NT2/D1 (cell line): ENCODE measurements at regions not wholly inside any gene's neighbourhood (a gene's known extent, or its start where the extent isn't known, plus 50 kb on each side); places are given as distances from the start of the nearest gene placed in this dataset.

Source experiments
- DNase-seq: peaks from one replicate; pipeline ENCODE4 v3.0.0-alpha.2; 2011; ENCODE audit warnings: low read depth, low spot score
- H3K27me3 ChIP-seq: 2 replicates; pipeline ENCODE4 v1.6.0; 2011; ENCODE audit warnings: mild to moderate bottlenecking; ENCODE audit not compliant: insufficient read length, insufficient read depth
- H3K36me3 ChIP-seq: 2 replicates; pipeline ENCODE4 v1.6.1; 2011; ENCODE audit warnings: mild to moderate bottlenecking, low read length, mixed read lengths; ENCODE audit not compliant: insufficient read depth, insufficient read length
- H3K4me1 ChIP-seq: 2 replicates; pipeline ENCODE4 v1.5.1; 2011; ENCODE audit not compliant: insufficient read depth, insufficient read length
- H3K4me3 ChIP-seq: 2 replicates; pipeline ENCODE4 v1.5.1; 2011; ENCODE audit warnings: low read depth; ENCODE audit not compliant: insufficient read length
- H3K9ac ChIP-seq: 2 replicates; pipeline ENCODE4 v1.6.0; 2011; ENCODE audit warnings: low read depth; ENCODE audit not compliant: insufficient read length
- H3K9me3 ChIP-seq: 2 replicates; pipeline ENCODE4 v1.5.1; 2011; ENCODE audit warnings: mild to moderate bottlenecking, low read length; ENCODE audit not compliant: insufficient read depth
- SUZ12 ChIP-seq: IDR thresholded peaks from 2 replicates; pipeline ENCODE4 v1.6.1; 2011; ENCODE audit not compliant: insufficient read length, insufficient read depth; ENCODE audit errors: extremely low read depth
- YY1 ChIP-seq: IDR thresholded peaks from 2 replicates; pipeline ENCODE4 v1.6.1; 2011; ENCODE audit not compliant: insufficient read length, insufficient read depth
- ZNF274 ChIP-seq: IDR thresholded peaks from 2 replicates; pipeline ENCODE4 v1.6.1; 2011; ENCODE audit warnings: mild to moderate bottlenecking, low read depth, low read length

DNA sequence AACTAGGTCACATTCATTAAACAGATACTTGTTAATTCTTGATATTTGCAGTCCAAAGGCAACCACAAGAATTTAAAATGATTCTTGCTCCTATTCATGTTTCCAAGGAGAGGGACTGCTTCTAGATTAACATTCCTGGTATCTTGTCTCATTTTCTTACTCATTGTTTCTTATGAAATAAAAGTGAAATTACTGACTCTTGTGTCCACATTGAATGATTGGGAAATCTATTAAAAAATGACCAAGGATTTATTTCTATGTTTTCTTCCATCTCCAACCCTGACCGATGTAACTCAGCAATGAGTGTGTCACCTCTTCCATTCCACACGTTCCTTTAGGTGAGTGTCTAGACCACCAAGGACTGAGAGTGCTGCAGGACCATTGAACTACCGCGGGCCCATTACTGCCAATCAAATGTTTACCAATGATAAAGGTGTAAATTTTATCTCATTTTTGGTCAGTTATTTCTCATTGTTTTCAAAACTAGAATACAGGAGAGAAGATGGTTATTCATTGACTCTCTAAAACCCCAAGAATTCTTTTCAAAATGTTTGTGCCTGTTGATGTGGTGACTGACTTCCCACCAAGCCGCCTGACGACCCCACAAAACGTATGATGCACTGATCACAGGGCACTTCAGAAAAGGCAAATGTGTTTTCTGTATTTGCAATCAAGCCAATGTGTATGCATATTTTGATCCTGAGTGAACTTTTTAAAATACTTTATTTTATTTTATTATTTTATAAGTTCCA lies 414.6 kb upstream of the PTBP2 start:
- Histone ChIP-seq H3K4me3 (no peak overlapping the region), H3K9me3 (no peaks in the 10 kb centered on the region), H3K4me1 (no peaks in the 10 kb centered on the region), H3K9ac (no peak overlapping the region), H3K27me3 (no peaks in the 10 kb centered on the region), H3K36me3 (no peaks in the 10 kb centered on the region)
- no peak for DNase-seq
- TF ChIP-seq SUZ12: no peak
- no peak for TF ChIP-seq YY1

DNA sequence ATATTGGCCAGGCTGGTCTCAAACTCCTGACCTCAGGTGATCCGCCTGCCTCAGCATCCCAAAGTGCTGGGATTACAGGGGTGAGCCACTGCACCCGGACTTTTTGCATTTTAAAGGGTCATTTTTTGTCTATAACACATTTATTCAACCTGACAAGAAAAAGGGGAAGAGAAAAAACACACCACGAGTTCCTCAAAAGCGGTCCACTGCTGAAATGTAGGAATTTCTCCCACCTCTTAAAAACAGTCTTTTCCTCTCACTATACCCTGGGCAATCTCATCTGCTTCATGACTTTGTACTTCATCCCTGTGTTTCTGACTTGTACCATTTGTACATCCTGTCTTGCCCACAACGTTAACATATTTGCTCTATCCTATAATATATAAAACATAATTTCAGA lies 413.3 kb upstream of the PTBP2 start:
- no peak for TF ChIP-seq YY1
- TF ChIP-seq ZNF274: no peak
- no peak for TF ChIP-seq SUZ12
- Histone ChIP-seq H3K4me3 (no peak overlapping the region), H3K9ac (no peak overlapping the region), H3K4me1 (no peaks in the 10 kb centered on the region), H3K27me3 (no peaks in the 10 kb centered on the region), H3K36me3 (no peaks in the 10 kb centered on the region), H3K9me3 (no peaks in the 10 kb centered on the region)
- DNase-seq: no peak

DNA sequence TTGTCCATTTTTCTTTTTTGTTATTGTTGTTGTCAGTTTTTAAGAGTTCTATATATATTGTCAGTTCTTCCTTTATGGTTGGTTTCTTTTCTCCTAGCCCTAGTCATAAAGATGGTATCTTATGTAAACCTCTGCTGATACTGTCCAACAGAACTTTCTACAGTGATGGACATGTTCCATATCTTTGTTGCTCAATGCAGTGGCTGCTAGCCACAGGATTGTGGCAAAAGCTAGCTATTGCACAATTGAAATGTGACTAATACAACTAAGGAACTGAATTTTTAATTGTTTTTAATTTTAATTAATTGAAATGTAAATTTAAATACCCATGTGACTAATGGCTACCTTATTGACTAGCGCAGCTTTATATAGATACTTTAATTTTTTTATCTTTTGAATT lies 411.8 kb upstream of the PTBP2 start:
- Histone ChIP-seq H3K9ac (no peak overlapping the region), H3K27me3 (no peaks in the 10 kb centered on the region), H3K36me3 (no peaks in the 10 kb centered on the region), H3K9me3 (no peaks in the 10 kb centered on the region), H3K4me1 (no peaks in the 10 kb centered on the region), H3K4me3 (no peak overlapping the region)
- DNase-seq: no peak
- no peak for TF ChIP-seq SUZ12

DNA sequence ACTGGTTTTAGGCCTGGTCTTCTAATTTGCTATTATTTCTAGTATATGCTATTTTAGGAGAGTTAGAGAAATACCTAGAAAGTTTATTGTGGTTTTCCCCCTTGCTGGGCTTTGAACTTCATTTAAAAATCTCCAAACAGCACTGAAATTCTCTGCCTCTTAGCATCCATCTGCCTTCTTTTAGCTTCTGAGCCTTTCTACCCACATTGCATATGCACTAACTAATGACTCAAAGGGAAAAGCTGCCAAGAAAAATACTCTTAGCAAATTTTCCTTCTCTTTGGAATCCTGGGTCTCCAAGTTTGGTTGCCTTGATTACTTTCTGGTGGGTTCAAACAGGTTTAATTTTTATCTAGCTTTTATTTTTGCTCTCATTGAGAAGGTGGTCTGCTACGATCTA lies 408.4 kb upstream of the PTBP2 start:
- H3K27me3 ChIP-seq: no peaks in the 10 kb centered on the region
- H3K9ac ChIP-seq: no peak overlapping the region
- H3K36me3 ChIP-seq: no peaks in the 10 kb centered on the region
- no peak for DNase-seq
- no peaks in the 10 kb centered on the region for H3K4me1 ChIP-seq
- H3K4me3 ChIP-seq: no peak overlapping the region
- no peak for TF ChIP-seq YY1
- no peaks in the 10 kb centered on the region for H3K9me3 ChIP-seq

DNA sequence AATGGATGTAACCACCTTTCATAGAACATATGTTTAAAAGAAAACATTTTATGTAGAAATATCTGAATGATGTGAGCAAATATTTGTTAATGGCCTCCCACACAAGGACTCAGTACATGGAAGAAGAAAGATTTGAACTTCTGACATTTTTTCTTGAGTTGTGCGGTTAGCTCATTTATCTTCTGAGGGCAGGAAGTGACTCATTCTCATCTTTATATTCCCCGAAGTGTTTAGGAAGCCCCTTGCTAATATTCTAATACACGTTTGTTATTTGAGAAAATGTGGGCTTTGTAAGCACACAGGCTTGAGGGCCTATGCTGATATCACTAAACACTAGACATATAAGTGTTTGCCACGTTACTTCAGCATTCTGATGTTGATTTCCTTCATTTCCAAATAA lies 392.5 kb upstream of the PTBP2 start:
- H3K36me3 ChIP-seq: no peaks in the 10 kb centered on the region
- H3K4me3 ChIP-seq: no peak overlapping the region
- no peak overlapping the region for H3K9ac ChIP-seq
- no peak for DNase-seq
- no peaks in the 10 kb centered on the region for H3K4me1 ChIP-seq
- H3K27me3 ChIP-seq: no peaks in the 10 kb centered on the region
- no peaks in the 10 kb centered on the region for H3K9me3 ChIP-seq
- TF ChIP-seq SUZ12 (no peak), YY1 (no peak), ZNF274 (no peak)

DNA sequence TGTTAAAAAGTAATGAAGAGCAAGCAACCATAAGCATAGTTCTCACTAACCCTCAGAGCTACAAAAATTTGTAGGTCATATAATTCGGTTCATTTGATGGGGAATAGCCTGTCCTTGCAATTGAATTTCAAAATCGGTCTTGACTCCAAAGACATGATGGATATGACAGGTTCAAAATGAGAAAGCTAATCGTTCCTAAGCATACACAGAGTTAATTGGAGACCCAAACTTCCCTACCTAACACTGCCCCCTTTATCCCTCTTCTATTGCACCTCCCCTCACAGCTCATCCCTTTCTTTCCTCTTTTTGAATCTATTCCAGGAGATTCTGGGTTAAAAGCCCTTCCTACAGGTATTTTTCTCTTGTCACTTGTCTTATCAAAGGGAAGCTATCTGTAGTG lies 390.0 kb upstream of the PTBP2 start:
- H3K4me1 ChIP-seq: no peaks in the 10 kb centered on the region
- DNase-seq: no peak

DNA sequence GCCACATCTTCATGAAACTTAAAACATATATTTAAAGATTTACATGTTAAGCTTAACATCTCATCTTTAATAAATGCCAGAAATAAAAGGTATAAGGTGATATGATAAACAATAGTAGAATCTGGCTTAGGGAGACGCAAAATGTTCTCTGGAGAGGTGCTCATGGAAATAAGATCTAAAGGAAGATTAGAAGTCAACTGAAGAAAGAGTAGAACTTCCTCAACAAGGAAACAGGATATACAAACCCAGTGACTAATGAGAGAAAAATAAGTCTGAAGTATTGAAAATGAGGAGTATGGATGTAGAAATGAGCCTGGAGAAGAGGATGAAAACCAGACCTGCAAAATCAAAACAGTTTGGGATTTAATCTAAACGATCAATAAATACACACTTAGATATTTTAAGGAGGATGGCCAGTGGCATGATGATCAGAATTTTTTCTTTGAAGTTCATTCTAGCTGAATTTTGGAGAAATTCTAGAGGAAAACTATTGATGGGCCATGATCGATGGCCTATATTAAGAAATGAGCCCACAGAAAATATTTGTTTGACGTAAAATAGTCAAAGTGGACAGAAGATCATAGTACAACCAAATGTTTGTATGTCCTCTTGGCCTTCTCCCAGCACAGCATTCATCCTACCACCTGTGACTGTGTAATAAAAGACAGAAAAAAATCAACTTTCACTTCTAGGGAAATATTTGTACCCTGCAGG lies 387.9 kb upstream of the PTBP2 start:
- Histone ChIP-seq H3K9me3 (peaks cover 5% of the 10 kb centered on the region; the same call in 1 of the 2 replicates), H3K4me3 (no peak overlapping the region), H3K36me3 (no peaks in the 10 kb centered on the region), H3K9ac (no peak overlapping the region), H3K27me3 (no peaks in the 10 kb centered on the region), H3K4me1 (no peaks in the 10 kb centered on the region)
- no peak for DNase-seq
- TF ChIP-seq ZNF274: no peak
- TF ChIP-seq SUZ12: no peak
- no peak for TF ChIP-seq YY1

More for the DNA sequence above, 390.0 kb upstream of the PTBP2 start:
- Histone ChIP-seq H3K36me3 (no peaks in the 10 kb centered on the region), H3K9ac (no peak overlapping the region), H3K27me3 (no peaks in the 10 kb centered on the region), H3K4me3 (no peak overlapping the region), H3K9me3 (no peaks in the 10 kb centered on the region)
- TF ChIP-seq SUZ12 (no peak), YY1 (no peak), ZNF274 (no peak)

DNA sequence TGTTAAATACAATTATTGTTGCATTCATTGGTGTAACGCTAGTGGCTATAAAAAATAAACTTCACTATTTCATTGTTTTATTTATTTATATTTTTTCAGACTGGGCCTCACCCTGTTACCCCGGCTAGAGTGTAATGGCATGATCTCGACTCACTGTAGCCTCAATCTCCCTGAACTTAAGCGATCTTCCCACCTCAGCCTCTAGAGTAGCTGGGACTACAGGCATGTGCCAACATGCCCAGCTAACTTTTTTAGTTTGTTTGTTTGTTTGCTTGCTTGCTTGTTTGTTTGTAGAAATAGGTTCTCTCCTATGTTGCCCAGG lies 387.4 kb upstream of the PTBP2 start:
- H3K9ac ChIP-seq: no peak overlapping the region
- no peaks in the 10 kb centered on the region for H3K4me1 ChIP-seq
- peaks cover 5% of the 10 kb centered on the region; the same call in 1 of the 2 replicates for H3K9me3 ChIP-seq
- no peak for DNase-seq
- TF ChIP-seq YY1 (no peak), SUZ12 (no peak), ZNF274 (no peak)
- no peak overlapping the region for H3K4me3 ChIP-seq
- H3K27me3 ChIP-seq: no peaks in the 10 kb centered on the region
- no peaks in the 10 kb centered on the region for H3K36me3 ChIP-seq
